ENCODE measurements at regions not wholly inside any gene's neighbourhood (a gene's known extent, or its start where the extent isn't known, plus 50 kb on each side); places are given as distances from the start of the nearest gene placed in this dataset.

DNA sequence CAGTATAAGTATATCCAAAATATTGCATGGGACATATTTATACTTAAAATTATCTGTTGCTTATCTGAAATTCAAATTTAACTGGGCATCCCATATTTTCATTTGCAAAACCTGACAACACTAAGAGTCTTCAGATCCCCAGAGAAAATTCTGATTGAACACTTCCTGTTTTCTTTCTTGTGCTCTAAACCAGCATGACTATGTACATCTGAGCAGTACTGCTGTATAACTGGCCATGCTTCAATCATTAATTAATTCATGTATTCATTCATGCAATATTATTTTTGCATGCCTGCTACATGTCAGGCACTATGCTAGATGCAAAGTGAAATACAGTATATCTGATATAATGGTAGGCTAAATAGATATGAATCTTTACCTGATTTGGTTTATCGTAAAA is 461.2 kb downstream of the TLR4 start:
- Histone ChIP-seq H3K36me3 (ENCODE audit: control insufficient read depth in 2 of 2, insufficient read depth in 1 of 2, low read length in 2 of 2) (no peaks in the 10 kb centered on the region), H3K9me3 (ENCODE audit: control insufficient read depth, insufficient read depth, low read depth, low read length) (no peaks in the 10 kb centered on the region), H3K4me1 (ENCODE audit: control insufficient read depth, insufficient read depth, low read length) (no peaks in the 10 kb centered on the region), H3K4me3 (ENCODE audit: low read depth, low read length) (no peak overlapping the region), H3K27ac (ENCODE audit: extremely low read depth, low read depth, low read length) (no peak overlapping the region)
- TF ChIP-seq ZBTB17 (tag by site-specific recombination; IDR thresholded peaks at IDR 0.05) (no peak), ZFHX2 (tag by site-specific recombination; conservative IDR thresholded peaks at IDR 0.05) (no peak), ZNF610 (tag by site-specific recombination; IDR thresholded peaks at IDR 0.05; ENCODE audit: borderline replicate concordance) (no peak), KLF8 (tag by site-specific recombination; IDR thresholded peaks at IDR 0.05) (no peak), ZEB2 (tag by site-specific recombination; IDR thresholded peaks at IDR 0.05) (no peak), ZNF24 (tag by site-specific recombination; IDR thresholded peaks at IDR 0.05) (no peak), KLF9 (tag by site-specific recombination; IDR thresholded peaks at IDR 0.05; ENCODE audit: low read depth) (no peak), ZNF791 (tag by site-specific recombination; IDR thresholded peaks at IDR 0.05) (no peak), ZNF510 (tag by site-specific recombination; IDR thresholded peaks at IDR 0.05; ENCODE audit: insufficient replicate concordance) (no peak), ZNF473 (tag by site-specific recombination; IDR thresholded peaks at IDR 0.05) (no peak), ZFP41 (tag by site-specific recombination; IDR thresholded peaks at IDR 0.05; ENCODE audit: borderline replicate concordance) (no peak), ZNF521 (tag by site-specific recombination; IDR thresholded peaks at IDR 0.05) (no peak), MZF1 (tag by site-specific recombination; IDR thresholded peaks at IDR 0.05; ENCODE audit: borderline replicate concordance) (no peak)
- TF ChIP-seq, protein P1, sequence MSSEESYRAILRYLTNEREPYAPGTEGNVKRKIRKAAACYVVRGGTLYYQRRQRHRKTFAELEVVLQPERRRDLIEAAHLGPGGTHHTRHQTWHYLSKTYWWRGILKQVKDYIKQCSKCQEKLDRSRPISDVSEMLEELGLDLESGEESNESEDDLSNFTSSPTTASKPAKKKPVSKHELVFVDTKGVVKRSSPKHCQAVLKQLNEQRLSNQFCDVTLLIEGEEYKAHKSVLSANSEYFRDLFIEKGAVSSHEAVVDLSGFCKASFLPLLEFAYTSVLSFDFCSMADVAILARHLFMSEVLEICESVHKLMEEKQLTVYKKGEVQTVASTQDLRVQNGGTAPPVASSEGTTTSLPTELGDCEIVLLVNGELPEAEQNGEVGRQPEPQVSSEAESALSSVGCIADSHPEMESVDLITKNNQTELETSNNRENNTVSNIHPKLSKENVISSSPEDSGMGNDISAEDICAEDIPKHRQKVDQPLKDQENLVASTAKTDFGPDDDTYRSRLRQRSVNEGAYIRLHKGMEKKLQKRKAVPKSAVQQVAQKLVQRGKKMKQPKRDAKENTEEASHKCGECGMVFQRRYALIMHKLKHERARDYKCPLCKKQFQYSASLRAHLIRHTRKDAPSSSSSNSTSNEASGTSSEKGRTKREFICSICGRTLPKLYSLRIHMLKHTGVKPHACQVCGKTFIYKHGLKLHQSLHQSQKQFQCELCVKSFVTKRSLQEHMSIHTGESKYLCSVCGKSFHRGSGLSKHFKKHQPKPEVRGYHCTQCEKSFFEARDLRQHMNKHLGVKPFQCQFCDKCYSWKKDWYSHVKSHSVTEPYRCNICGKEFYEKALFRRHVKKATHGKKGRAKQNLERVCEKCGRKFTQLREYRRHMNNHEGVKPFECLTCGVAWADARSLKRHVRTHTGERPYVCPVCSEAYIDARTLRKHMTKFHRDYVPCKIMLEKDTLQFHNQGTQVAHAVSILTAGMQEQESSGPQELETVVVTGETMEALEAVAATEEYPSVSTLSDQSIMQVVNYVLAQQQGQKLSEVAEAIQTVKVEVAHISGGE (tag by site-specific recombination; conservative IDR thresholded peaks at IDR 0.05; ENCODE audit: low read depth) = no peak
- TF ChIP-seq, protein P2, sequence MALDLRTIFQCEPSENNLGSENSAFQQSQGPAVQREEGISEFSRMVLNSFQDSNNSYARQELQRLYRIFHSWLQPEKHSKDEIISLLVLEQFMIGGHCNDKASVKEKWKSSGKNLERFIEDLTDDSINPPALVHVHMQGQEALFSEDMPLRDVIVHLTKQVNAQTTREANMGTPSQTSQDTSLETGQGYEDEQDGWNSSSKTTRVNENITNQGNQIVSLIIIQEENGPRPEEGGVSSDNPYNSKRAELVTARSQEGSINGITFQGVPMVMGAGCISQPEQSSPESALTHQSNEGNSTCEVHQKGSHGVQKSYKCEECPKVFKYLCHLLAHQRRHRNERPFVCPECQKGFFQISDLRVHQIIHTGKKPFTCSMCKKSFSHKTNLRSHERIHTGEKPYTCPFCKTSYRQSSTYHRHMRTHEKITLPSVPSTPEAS (tag by site-specific recombination; IDR thresholded peaks at IDR 0.05) = no peak
- TF ChIP-seq, protein P3, sequence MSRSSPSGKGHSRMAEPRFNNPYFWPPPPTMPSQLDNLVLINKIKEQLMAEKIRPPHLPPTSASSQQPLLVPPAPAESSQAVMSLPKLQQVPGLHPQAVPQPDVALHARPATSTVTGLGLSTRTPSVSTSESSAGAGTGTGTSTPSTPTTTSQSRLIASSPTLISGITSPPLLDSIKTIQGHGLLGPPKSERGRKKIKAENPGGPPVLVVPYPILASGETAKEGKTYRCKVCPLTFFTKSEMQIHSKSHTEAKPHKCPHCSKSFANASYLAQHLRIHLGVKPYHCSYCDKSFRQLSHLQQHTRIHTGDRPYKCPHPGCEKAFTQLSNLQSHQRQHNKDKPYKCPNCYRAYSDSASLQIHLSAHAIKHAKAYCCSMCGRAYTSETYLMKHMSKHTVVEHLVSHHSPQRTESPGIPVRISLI (tag by site-specific recombination; IDR thresholded peaks at IDR 0.05) = no peak
- TF ChIP-seq, protein P4, sequence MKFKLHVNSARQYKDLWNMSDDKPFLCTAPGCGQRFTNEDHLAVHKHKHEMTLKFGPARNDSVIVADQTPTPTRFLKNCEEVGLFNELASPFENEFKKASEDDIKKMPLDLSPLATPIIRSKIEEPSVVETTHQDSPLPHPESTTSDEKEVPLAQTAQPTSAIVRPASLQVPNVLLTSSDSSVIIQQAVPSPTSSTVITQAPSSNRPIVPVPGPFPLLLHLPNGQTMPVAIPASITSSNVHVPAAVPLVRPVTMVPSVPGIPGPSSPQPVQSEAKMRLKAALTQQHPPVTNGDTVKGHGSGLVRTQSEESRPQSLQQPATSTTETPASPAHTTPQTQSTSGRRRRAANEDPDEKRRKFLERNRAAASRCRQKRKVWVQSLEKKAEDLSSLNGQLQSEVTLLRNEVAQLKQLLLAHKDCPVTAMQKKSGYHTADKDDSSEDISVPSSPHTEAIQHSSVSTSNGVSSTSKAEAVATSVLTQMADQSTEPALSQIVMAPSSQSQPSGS (tag by site-specific recombination; IDR thresholded peaks at IDR 0.05; ENCODE audit: low read depth) = no peak
- TF ChIP-seq, protein P5, sequence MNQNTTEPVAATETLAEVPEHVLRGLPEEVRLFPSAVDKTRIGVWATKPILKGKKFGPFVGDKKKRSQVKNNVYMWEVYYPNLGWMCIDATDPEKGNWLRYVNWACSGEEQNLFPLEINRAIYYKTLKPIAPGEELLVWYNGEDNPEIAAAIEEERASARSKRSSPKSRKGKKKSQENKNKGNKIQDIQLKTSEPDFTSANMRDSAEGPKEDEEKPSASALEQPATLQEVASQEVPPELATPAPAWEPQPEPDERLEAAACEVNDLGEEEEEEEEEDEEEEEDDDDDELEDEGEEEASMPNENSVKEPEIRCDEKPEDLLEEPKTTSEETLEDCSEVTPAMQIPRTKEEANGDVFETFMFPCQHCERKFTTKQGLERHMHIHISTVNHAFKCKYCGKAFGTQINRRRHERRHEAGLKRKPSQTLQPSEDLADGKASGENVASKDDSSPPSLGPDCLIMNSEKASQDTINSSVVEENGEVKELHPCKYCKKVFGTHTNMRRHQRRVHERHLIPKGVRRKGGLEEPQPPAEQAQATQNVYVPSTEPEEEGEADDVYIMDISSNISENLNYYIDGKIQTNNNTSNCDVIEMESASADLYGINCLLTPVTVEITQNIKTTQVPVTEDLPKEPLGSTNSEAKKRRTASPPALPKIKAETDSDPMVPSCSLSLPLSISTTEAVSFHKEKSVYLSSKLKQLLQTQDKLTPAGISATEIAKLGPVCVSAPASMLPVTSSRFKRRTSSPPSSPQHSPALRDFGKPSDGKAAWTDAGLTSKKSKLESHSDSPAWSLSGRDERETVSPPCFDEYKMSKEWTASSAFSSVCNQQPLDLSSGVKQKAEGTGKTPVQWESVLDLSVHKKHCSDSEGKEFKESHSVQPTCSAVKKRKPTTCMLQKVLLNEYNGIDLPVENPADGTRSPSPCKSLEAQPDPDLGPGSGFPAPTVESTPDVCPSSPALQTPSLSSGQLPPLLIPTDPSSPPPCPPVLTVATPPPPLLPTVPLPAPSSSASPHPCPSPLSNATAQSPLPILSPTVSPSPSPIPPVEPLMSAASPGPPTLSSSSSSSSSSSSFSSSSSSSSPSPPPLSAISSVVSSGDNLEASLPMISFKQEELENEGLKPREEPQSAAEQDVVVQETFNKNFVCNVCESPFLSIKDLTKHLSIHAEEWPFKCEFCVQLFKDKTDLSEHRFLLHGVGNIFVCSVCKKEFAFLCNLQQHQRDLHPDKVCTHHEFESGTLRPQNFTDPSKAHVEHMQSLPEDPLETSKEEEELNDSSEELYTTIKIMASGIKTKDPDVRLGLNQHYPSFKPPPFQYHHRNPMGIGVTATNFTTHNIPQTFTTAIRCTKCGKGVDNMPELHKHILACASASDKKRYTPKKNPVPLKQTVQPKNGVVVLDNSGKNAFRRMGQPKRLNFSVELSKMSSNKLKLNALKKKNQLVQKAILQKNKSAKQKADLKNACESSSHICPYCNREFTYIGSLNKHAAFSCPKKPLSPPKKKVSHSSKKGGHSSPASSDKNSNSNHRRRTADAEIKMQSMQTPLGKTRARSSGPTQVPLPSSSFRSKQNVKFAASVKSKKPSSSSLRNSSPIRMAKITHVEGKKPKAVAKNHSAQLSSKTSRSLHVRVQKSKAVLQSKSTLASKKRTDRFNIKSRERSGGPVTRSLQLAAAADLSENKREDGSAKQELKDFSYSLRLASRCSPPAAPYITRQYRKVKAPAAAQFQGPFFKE (tag by site-specific recombination; IDR thresholded peaks at IDR 0.05; ENCODE audit: borderline replicate concordance) = no peak
- TF ChIP-seq, protein P6, sequence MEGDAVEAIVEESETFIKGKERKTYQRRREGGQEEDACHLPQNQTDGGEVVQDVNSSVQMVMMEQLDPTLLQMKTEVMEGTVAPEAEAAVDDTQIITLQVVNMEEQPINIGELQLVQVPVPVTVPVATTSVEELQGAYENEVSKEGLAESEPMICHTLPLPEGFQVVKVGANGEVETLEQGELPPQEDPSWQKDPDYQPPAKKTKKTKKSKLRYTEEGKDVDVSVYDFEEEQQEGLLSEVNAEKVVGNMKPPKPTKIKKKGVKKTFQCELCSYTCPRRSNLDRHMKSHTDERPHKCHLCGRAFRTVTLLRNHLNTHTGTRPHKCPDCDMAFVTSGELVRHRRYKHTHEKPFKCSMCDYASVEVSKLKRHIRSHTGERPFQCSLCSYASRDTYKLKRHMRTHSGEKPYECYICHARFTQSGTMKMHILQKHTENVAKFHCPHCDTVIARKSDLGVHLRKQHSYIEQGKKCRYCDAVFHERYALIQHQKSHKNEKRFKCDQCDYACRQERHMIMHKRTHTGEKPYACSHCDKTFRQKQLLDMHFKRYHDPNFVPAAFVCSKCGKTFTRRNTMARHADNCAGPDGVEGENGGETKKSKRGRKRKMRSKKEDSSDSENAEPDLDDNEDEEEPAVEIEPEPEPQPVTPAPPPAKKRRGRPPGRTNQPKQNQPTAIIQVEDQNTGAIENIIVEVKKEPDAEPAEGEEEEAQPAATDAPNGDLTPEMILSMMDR (tag by site-specific recombination; IDR thresholded peaks at IDR 0.05) = no peak
- POLR2A ChIA-PET = no interaction called here
- CTCF ChIA-PET = interaction anchor here (0.6 kb wide), 1 partner anchor 404 kb away, joined by 5 read pairs; no protein-coding TSS in a partner anchor

All from HEK293 (cell line).